KMS-11 (cell line): ENCODE measurements at regions not wholly inside any gene's neighbourhood (a gene's known extent, or its start where the extent isn't known, plus 50 kb on each side); places are given as distances from the start of the nearest gene placed in this dataset.

Experiments used
- H2AFZ ChIP-seq: fragments of 200-600 bp; sonication (generic); 2 replicates; pipeline ENCODE4 v1.6.1; 2016; ENCODE audit warnings: antibody characterized with exemption, mixed run types, low read depth
- H3K27ac ChIP-seq: fragments of 200-600 bp; sonication (generic); 2 replicates; pipeline ENCODE4 v1.6.1; 2016; ENCODE audit warnings: mild to moderate bottlenecking, mixed run types
- H3K27me3 ChIP-seq: fragments of 200-600 bp; sonication (generic); 2 replicates; pipeline ENCODE4 v1.6.1; 2017; ENCODE audit warnings: mild to moderate bottlenecking, low read depth, mixed run types, moderate library complexity; ENCODE audit not compliant: insufficient read depth
- H3K36me3 ChIP-seq: fragments of 200-600 bp; sonication (generic); 2 replicates; pipeline ENCODE4 v1.6.1; 2017; ENCODE audit warnings: mild to moderate bottlenecking, mixed run types; ENCODE audit not compliant: insufficient read depth
- H3K4me1 ChIP-seq: fragments of 200-600 bp; sonication (generic); 2 replicates; pipeline ENCODE4 v1.6.1; 2016; ENCODE audit warnings: mild to moderate bottlenecking, low read depth, mixed run types; ENCODE audit not compliant: poor library complexity, severe bottlenecking
- H3K4me2 ChIP-seq: fragments of 200-600 bp; sonication (generic); 2 replicates; pipeline ENCODE4 v1.7.0; 2016; ENCODE audit warnings: mild to moderate bottlenecking, mixed run types
- H3K4me3 ChIP-seq: fragments of 200-600 bp; sonication (generic); IDR thresholded peaks from 2 replicates; pipeline ENCODE4 v1.6.1; 2017; ENCODE audit warnings: low read depth, low read length, mixed read lengths; ENCODE audit not compliant: insufficient read depth
- H3K79me2 ChIP-seq: fragments of 200-600 bp; sonication (generic); 2 replicates; pipeline ENCODE4 v1.6.1; 2016; ENCODE audit warnings: low read depth, mixed run types; ENCODE audit not compliant: insufficient read depth
- H3K9ac ChIP-seq: fragments of 200-600 bp; sonication (generic); 2 replicates; pipeline ENCODE4 v1.6.1; 2016; ENCODE audit warnings: mild to moderate bottlenecking, mixed run types
- H4K20me1 ChIP-seq: fragments of 200-600 bp; sonication (generic); 2 replicates; pipeline ENCODE4 v1.6.1; 2016; ENCODE audit warnings: mild to moderate bottlenecking, mixed run types; ENCODE audit not compliant: insufficient read depth
- CTCF ChIP-seq: fragments of 200-600 bp; sonication (generic); conservative IDR thresholded peaks from 2 replicates; pipeline ENCODE4 v1.6.1; 2017; ENCODE audit warnings: low read depth, mild to moderate bottlenecking, antibody characterized with exemption, low read length, moderate library complexity, mixed read lengths

GRCh38 chr2:118431586-118431985, 343.3 kb downstream of the INSIG2 start:
- TF ChIP-seq CTCF = no peak
- Histone ChIP-seq H3K27ac (no peak overlapping the region), H3K4me3 (no peak overlapping the region), H2AFZ (no peak overlapping the region), H3K4me2 (no peak overlapping the region), H3K79me2 (no peaks in the 10 kb centered on the region), H3K9ac (no peak overlapping the region), H3K4me1 (no peaks in the 10 kb centered on the region), H3K36me3 (no peaks in the 10 kb centered on the region), H3K27me3 (no peaks in the 10 kb centered on the region), H4K20me1 (no peaks in the 10 kb centered on the region)

- Histone ChIP-seq H4K20me1 (no peaks in the 10 kb centered on the region), H3K36me3 (no peaks in the 10 kb centered on the region), H3K79me2 (no peaks in the 10 kb centered on the region), H3K4me3 (no peak overlapping the region), H3K27ac (no peak overlapping the region), H3K27me3 (no peaks in the 10 kb centered on the region), H3K4me2 (no peak overlapping the region), H3K4me1 (no peaks in the 10 kb centered on the region), H2AFZ (no peak overlapping the region), H3K9ac (no peak overlapping the region)
- no peak for TF ChIP-seq CTCF
These were observed 342.9 kb downstream of the INSIG2 start for GRCh38 chr2:118431165-118431517.

- no peak overlapping the region for H3K27ac ChIP-seq
- no peaks in the 10 kb centered on the region for H3K4me1 ChIP-seq
- no peak overlapping the region for H3K9ac ChIP-seq
- no peaks in the 10 kb centered on the region for H3K36me3 ChIP-seq
- H3K4me3 ChIP-seq = no peak overlapping the region
- H3K79me2 ChIP-seq = no peaks in the 10 kb centered on the region
- no peaks in the 10 kb centered on the region for H4K20me1 ChIP-seq
- H3K27me3 ChIP-seq = no peaks in the 10 kb centered on the region
- no peak for TF ChIP-seq CTCF
- H2AFZ ChIP-seq = no peak overlapping the region
- H3K4me2 ChIP-seq = no peak overlapping the region
These were observed 342.4 kb downstream of the INSIG2 start for GRCh38 chr2:118430510-118431164.

- Histone ChIP-seq H2AFZ (no peak overlapping the region), H3K9ac (no peak overlapping the region), H4K20me1 (no peaks in the 10 kb centered on the region), H3K36me3 (no peaks in the 10 kb centered on the region), H3K4me3 (no peak overlapping the region), H3K27me3 (no peaks in the 10 kb centered on the region), H3K4me1 (no peaks in the 10 kb centered on the region), H3K4me2 (no peak overlapping the region), H3K27ac (no peak overlapping the region), H3K79me2 (no peaks in the 10 kb centered on the region)
- TF ChIP-seq CTCF = no peak
These were observed 336.9 kb downstream of the INSIG2 start for GRCh38 chr2:118425191-118425590.
